SK-N-SH treated with all-trans-retinoic acid at 6 μM for 48 hours (cell line): ENCODE measurements at regions not wholly inside any gene's neighbourhood (a gene's known extent, or its start where the extent isn't known, plus 50 kb on each side); places are given as distances from the start of the nearest gene placed in this dataset.

ENCODE experiments used
- ATAC-seq: fragments of 200-7000 bp; cut with Tn5 transposase; 3 replicates; pipeline ENCODE4 v1.9.1; 2020; ENCODE audit warnings: mild to moderate bottlenecking, moderate library complexity
- ARNTL ChIP-seq: fragments of 450-650 bp; formaldehyde crosslinking; IDR thresholded peaks from 2 replicates; pipeline ENCODE4 v1.5.0; 2020; ENCODE audit warnings: low read depth, mild to moderate bottlenecking, moderate library complexity, borderline replicate concordance
- BACH2 ChIP-seq: fragments of 250-450 bp; sonication (Bioruptor Pico); IDR thresholded peaks from 2 replicates; pipeline ENCODE4 v1.9.0; 2021; ENCODE audit warnings: mild to moderate bottlenecking, borderline replicate concordance
- CSDC2 ChIP-seq: fragments of 250-450 bp; sonication (Bioruptor Pico); IDR thresholded peaks from 2 replicates; pipeline ENCODE4 v1.5.0; 2020; ENCODE audit warnings: mild to moderate bottlenecking, moderate library complexity
- ESRRG ChIP-seq: fragments of 250-450 bp; sonication (Bioruptor Pico); IDR thresholded peaks from 2 replicates; pipeline ENCODE4 v1.6.1; 2021; ENCODE audit warnings: mild to moderate bottlenecking
- GLIS3 ChIP-seq: fragments of 250-450 bp; sonication (Bioruptor Pico); IDR thresholded peaks from 2 replicates; pipeline ENCODE4 v1.5.0; 2020; ENCODE audit warnings: mild to moderate bottlenecking, moderate library complexity
- ISL1 ChIP-seq: fragments of 250-450 bp; sonication (Bioruptor Pico); IDR thresholded peaks from 2 replicates; pipeline ENCODE4 v2.1.2; 2022; ENCODE audit warnings: mild to moderate bottlenecking, moderate library complexity
- OSR1 ChIP-seq: fragments of 250-450 bp; sonication (Bioruptor Pico); IDR thresholded peaks from 2 replicates; pipeline ENCODE4 v1.8.0; 2022; ENCODE audit warnings: moderate library complexity, mild to moderate bottlenecking, inconsistent platforms
- PPARA ChIP-seq: fragments of 250-450 bp; sonication (Bioruptor Pico); IDR thresholded peaks from 2 replicates; pipeline ENCODE4 v1.5.0; 2020; ENCODE audit warnings: mild to moderate bottlenecking, borderline replicate concordance
- RARB ChIP-seq: fragments of 250-450 bp; sonication (Bioruptor Pico); IDR thresholded peaks from 2 replicates; pipeline ENCODE4 v1.8.0; 2021; ENCODE audit warnings: mild to moderate bottlenecking, moderate library complexity
- SNAI2 ChIP-seq: fragments of 250-450 bp; sonication (Bioruptor Pico); IDR thresholded peaks from 2 replicates; pipeline ENCODE4 v1.5.0; 2020; ENCODE audit warnings: mild to moderate bottlenecking, moderate library complexity
- TCF4 ChIP-seq: fragments of 250-450 bp; sonication (Bioruptor Pico); IDR thresholded peaks from 2 replicates; pipeline ENCODE4 v1.8.0; 2021; ENCODE audit warnings: mild to moderate bottlenecking, moderate library complexity, borderline replicate concordance
- TOX ChIP-seq: fragments of 250-450 bp; sonication (Bioruptor Pico); IDR thresholded peaks from 2 replicates; pipeline ENCODE4 v1.8.0; 2021; ENCODE audit warnings: mild to moderate bottlenecking, moderate library complexity, borderline replicate concordance
- ZC3H10 ChIP-seq: fragments of 250-450 bp; sonication (Bioruptor Pico); IDR thresholded peaks from 2 replicates; pipeline ENCODE4 v1.5.1; 2021; ENCODE audit warnings: mild to moderate bottlenecking, moderate library complexity
- ZFP3 ChIP-seq: fragments of 250-450 bp; sonication (Bioruptor Pico); IDR thresholded peaks from 2 replicates; pipeline ENCODE4 v1.5.0; 2020; ENCODE audit warnings: mild to moderate bottlenecking, moderate library complexity
- ZFP30 ChIP-seq: fragments of 450-650 bp; formaldehyde crosslinking; IDR thresholded peaks from 2 replicates; pipeline ENCODE4 v1.5.0; 2022; ENCODE audit warnings: mild to moderate bottlenecking, moderate library complexity
- ZNF565 ChIP-seq: fragments of 450-650 bp; formaldehyde crosslinking; conservative IDR thresholded peaks from 2 replicates; pipeline ENCODE4 v1.5.0; 2020; ENCODE audit warnings: low read depth, mild to moderate bottlenecking, moderate library complexity
- ZNF70 ChIP-seq: fragments of 450-650 bp; formaldehyde crosslinking; IDR thresholded peaks from 2 replicates; pipeline ENCODE4 v1.5.0; 2020; ENCODE audit warnings: mild to moderate bottlenecking, moderate library complexity
- TF ChIP-seq, protein P1 (sequence below): fragments of 250-450 bp; sonication (Bioruptor Pico); IDR thresholded peaks from 2 replicates; pipeline ENCODE4 v1.5.1; 2021; ENCODE audit warnings: mild to moderate bottlenecking, moderate library complexity
- TF ChIP-seq, protein P2 (sequence below): fragments of 250-450 bp; sonication (Bioruptor Pico); IDR thresholded peaks from 2 replicates; pipeline ENCODE4 v1.8.0; 2020; ENCODE audit warnings: mild to moderate bottlenecking, moderate library complexity, borderline replicate concordance
- TF ChIP-seq, protein P3 (sequence below): fragments of 250-450 bp; sonication (Bioruptor Pico); IDR thresholded peaks from 2 replicates; pipeline ENCODE4 v1.5.0; 2020; ENCODE audit warnings: mild to moderate bottlenecking, moderate library complexity
- TF ChIP-seq, protein P4 (sequence below): fragments of 250-450 bp; sonication (Bioruptor Pico); IDR thresholded peaks from 2 replicates; pipeline ENCODE4 v1.5.1; 2020; ENCODE audit warnings: low read depth, mild to moderate bottlenecking, moderate library complexity

DNA sequence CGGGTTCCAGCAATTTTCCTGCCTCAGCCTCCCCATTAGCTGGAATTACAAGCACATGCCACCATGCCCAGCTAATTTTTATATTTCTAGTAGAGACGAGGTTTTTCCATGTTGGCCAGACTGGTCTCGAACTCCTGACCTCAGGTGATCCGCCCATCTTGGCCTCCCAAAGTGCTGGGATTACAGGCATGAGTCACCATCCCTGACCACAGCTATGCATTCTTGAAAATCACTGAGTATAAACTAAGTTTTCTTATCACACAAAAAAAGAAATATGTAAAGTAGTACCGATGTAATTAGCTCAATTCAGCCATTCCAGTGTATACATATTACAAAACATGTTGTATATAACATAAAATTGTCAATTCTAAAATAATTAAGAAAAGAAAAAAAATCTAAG is 232.7 kb downstream of the MBD2 start (continued):
- TF ChIP-seq, protein P1, sequence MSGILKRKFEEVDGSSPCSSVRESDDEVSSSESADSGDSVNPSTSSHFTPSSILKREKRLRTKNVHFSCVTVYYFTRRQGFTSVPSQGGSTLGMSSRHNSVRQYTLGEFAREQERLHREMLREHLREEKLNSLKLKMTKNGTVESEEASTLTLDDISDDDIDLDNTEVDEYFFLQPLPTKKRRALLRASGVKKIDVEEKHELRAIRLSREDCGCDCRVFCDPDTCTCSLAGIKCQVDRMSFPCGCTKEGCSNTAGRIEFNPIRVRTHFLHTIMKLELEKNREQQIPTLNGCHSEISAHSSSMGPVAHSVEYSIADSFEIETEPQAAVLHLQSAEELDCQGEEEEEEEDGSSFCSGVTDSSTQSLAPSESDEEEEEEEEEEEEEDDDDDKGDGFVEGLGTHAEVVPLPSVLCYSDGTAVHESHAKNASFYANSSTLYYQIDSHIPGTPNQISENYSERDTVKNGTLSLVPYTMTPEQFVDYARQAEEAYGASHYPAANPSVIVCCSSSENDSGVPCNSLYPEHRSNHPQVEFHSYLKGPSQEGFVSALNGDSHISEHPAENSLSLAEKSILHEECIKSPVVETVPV (CRISPR knock-in tag) = no peak
- TF ChIP-seq ZFP3 = no peak

DNA sequence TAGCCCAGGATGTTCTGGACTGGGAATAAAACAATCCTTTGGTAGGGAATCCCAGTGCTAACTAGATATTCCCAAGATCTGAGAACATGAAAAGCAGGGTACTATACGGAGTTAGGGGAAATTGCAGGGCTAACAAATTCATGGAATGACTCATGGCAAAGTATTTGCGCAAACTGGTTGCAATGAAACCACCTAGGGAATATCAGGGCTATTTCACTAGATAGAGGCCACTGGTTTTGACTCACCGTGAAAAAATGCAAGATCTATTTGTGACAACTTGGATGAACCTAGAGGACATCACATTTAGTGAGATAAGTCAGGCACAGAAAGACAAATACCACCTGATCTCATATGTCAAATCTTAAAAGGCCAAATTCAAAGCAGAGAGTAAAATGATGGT is 233.3 kb downstream of the MBD2 start:
- TF ChIP-seq ZC3H10 (no peak), ZNF70 (no peak), ISL1 (CRISPR knock-in tag) (peak; percentile 32), ZFP3 (no peak), ZFP30 (CRISPR knock-in tag) (no peak)
- no peak for ATAC-seq

DNA sequence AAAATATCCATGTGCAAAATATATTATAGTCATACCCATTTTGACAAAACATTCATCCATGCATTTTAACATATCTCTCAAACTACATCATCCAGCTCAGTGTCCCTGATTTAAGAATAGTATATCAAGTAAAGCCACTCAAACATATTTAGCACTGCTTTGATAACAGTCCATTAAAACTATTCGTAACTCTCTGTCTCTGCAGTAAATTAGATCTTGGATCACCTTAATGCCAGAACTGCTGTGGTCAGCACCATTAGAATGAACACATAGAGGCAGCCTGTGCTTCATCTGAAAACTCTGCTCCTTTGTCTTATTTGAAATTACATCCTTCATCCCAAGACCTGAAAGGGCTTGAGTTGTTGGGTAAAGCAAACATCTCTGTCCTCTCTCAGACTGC is 234.0 kb downstream of the MBD2 start:
- ATAC-seq = no peak
- no peak for TF ChIP-seq TCF4 (CRISPR knock-in tag)
- no peak for TF ChIP-seq ZFP30 (CRISPR knock-in tag)
- no peak; the same call in 1 of the 2 replicates for TF ChIP-seq ISL1 (CRISPR knock-in tag)
- TF ChIP-seq OSR1 (CRISPR knock-in tag) = no peak
- TF ChIP-seq ZC3H10 = no peak
- TF ChIP-seq SNAI2 (CRISPR knock-in tag) = no peak
- TF ChIP-seq ESRRG (CRISPR knock-in tag) = no peak
- TF ChIP-seq BACH2 (CRISPR knock-in tag) = no peak
- no peak for TF ChIP-seq ZNF565 (CRISPR knock-in tag)
- TF ChIP-seq ARNTL (CRISPR knock-in tag) = no peak
- TF ChIP-seq, protein P2, sequence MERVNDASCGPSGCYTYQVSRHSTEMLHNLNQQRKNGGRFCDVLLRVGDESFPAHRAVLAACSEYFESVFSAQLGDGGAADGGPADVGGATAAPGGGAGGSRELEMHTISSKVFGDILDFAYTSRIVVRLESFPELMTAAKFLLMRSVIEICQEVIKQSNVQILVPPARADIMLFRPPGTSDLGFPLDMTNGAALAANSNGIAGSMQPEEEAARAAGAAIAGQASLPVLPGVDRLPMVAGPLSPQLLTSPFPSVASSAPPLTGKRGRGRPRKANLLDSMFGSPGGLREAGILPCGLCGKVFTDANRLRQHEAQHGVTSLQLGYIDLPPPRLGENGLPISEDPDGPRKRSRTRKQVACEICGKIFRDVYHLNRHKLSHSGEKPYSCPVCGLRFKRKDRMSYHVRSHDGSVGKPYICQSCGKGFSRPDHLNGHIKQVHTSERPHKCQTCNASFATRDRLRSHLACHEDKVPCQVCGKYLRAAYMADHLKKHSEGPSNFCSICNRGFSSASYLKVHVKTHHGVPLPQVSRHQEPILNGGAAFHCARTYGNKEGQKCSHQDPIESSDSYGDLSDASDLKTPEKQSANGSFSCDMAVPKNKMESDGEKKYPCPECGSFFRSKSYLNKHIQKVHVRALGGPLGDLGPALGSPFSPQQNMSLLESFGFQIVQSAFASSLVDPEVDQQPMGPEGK (CRISPR knock-in tag) = no peak
- TF ChIP-seq, protein P3, sequence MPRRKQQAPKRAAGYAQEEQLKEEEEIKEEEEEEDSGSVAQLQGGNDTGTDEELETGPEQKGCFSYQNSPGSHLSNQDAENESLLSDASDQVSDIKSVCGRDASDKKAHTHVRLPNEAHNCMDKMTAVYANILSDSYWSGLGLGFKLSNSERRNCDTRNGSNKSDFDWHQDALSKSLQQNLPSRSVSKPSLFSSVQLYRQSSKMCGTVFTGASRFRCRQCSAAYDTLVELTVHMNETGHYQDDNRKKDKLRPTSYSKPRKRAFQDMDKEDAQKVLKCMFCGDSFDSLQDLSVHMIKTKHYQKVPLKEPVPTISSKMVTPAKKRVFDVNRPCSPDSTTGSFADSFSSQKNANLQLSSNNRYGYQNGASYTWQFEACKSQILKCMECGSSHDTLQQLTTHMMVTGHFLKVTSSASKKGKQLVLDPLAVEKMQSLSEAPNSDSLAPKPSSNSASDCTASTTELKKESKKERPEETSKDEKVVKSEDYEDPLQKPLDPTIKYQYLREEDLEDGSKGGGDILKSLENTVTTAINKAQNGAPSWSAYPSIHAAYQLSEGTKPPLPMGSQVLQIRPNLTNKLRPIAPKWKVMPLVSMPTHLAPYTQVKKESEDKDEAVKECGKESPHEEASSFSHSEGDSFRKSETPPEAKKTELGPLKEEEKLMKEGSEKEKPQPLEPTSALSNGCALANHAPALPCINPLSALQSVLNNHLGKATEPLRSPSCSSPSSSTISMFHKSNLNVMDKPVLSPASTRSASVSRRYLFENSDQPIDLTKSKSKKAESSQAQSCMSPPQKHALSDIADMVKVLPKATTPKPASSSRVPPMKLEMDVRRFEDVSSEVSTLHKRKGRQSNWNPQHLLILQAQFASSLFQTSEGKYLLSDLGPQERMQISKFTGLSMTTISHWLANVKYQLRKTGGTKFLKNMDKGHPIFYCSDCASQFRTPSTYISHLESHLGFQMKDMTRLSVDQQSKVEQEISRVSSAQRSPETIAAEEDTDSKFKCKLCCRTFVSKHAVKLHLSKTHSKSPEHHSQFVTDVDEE (CRISPR knock-in tag) = no peak
- TF ChIP-seq TOX = no peak
- TF ChIP-seq, protein P4, sequence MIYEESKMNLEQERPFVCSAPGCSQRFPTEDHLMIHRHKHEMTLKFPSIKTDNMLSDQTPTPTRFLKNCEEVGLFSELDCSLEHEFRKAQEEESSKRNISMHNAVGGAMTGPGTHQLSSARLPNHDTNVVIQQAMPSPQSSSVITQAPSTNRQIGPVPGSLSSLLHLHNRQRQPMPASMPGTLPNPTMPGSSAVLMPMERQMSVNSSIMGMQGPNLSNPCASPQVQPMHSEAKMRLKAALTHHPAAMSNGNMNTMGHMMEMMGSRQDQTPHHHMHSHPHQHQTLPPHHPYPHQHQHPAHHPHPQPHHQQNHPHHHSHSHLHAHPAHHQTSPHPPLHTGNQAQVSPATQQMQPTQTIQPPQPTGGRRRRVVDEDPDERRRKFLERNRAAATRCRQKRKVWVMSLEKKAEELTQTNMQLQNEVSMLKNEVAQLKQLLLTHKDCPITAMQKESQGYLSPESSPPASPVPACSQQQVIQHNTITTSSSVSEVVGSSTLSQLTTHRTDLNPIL = no peak
- no peak for TF ChIP-seq PPARA (CRISPR knock-in tag)

DNA sequence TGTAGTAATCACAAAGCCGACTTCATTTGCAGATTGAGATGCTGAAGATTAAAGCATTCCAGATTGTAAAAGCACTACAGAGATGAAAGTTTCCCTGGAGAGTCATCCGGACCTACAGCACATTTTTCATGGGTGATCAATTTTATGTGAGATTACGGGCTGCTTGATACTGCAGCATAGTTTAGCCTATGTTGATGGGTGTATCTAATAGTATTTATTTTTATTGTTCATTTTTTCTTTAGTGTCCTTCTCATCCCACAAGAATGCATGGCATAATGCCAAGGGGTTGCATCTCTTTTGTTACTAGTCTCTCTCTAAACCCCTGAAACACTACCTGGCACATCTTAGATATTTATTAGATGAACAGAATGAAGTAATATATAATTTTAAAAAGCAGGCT is 240.4 kb downstream of the MBD2 start:
- TF ChIP-seq ZNF565 (CRISPR knock-in tag) (no peak), BACH2 (CRISPR knock-in tag) (no peak), GLIS3 (CRISPR knock-in tag) (no peak), CSDC2 (CRISPR knock-in tag) (no peak), ZNF70 (no peak), ZFP3 (no peak), ISL1 (CRISPR knock-in tag) (no peak), ESRRG (CRISPR knock-in tag) (no peak), ZC3H10 (no peak), RARB (CRISPR knock-in tag) (no peak)
- TF ChIP-seq, protein P3 (CRISPR knock-in tag) = no peak
- ATAC-seq = no peak
